ENCODE measurements at regions not wholly inside any gene's neighbourhood (a gene's known extent, or its start where the extent isn't known, plus 50 kb on each side); places are given as distances from the start of the nearest gene placed in this dataset.
A peak's percentile ranks its signal among the peaks of the same experiment; 100 is the strongest.

DNA sequence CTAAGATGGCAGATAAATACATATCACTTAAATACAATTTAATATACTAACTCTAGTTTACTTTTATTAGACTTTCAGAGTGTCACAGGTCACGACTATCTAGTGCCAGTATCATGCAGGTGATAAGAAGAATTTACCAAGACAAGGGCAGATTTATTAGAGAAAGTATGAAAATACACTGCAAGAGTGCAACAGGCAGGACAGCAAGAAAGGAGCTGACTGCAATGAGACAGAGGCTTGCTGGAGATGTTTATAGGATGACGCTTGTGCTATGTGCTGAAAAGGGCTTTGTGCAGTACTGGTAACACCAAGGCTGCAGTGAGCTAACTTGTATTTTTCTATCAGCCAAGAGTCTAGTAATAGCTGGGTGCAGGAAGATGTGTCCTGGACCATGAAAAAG is 96.7 kb upstream of the QRFPR start:
- BruUV-seq (replicated peaks) = no TSS peak
- POLR2A ChIA-PET = no interaction called here

More for the DNA sequence above, 96.7 kb upstream of the QRFPR start:
- SMC1A ChIA-PET (ENCODE audit: uncharacterized antibody, unreplicated experiment) = interaction anchor here (2.4 kb wide), 1 partner anchor 15 kb away, joined by 7 read pairs; no protein-coding TSS in a partner anchor
- H3K9me3 ChIP-seq (replicated peaks; ENCODE audit: control insufficient read depth, insufficient read depth, low read length) = no peaks in the 10 kb centered on the region
- no peak overlapping the region for H3K27ac ChIP-seq (ENCODE audit: control insufficient read depth, insufficient read depth)
- H3K9ac ChIP-seq (ENCODE audit: control insufficient read depth, insufficient read depth, low read length) = no peak overlapping the region
- no peaks in the 10 kb centered on the region for H4K20me1 ChIP-seq (ENCODE audit: control insufficient read depth, insufficient read depth)
- 34% methylated on average over 2 of the region's 2 CpGs for WGBS (ENCODE audit: insufficient coverage, insufficient replicate concordance, low lambda C conversion rate, missing lambda C conversion rate)
- H3K27me3 ChIP-seq (replicated peaks in 1 of 2; ENCODE audit: control insufficient read depth in 2 of 2, insufficient read depth in 2 of 2, low read length in 1 of 2) = no peaks in the 10 kb centered on the region
- in situ Hi-C loops (cut with MboI) = no loop called here
- intact Hi-C loops (cut with micrococcal nuclease; ENCODE audit: unreplicated experiment) = no loop called here
- H3K36me3 ChIP-seq (ENCODE audit: control insufficient read depth in 2 of 2, insufficient read depth in 2 of 2, low read length in 1 of 2) = no peaks in the 10 kb centered on the region
- no peak overlapping the region for H3K4me2 ChIP-seq (ENCODE audit: control insufficient read depth, insufficient read depth)
- RAD21 ChIA-PET (ENCODE audit: unreplicated experiment) = no interaction called here
- H2AFZ ChIP-seq (ENCODE audit: control insufficient read depth, low read depth, low read length) = no peak overlapping the region
- H3K4me1 ChIP-seq (ENCODE audit: control insufficient read depth, insufficient read depth, low read length) = 0 out of 2 replicates have a peak, but pooled peaks cover 2% of the 10 kb centered on the region
- DNase-seq (ENCODE audit: low read depth, low spot score) = no peak
- TF ChIP-seq SIX5 (IDR thresholded peaks at IDR 0.05; ENCODE audit: low read depth, low read length, severe bottlenecking) (no peak), RELA (IDR thresholded peaks at IDR 0.05; ENCODE audit: borderline replicate concordance, partially characterized antibody) (no peak), FOXM1 (IDR thresholded peaks at IDR 0.05; ENCODE audit: low read depth, low read length) (no peak), KLF5 (IDR thresholded peaks at IDR 0.05; ENCODE audit: partially characterized antibody) (no peak), SPI1 (IDR thresholded peaks at IDR 0.05; ENCODE audit: borderline replicate concordance, insufficient read depth, low read depth, low read length) (no peak), CEBPB (IDR thresholded peaks at IDR 0.05; ENCODE audit: borderline replicate concordance in 1 of 2, low read depth in 2 of 2, low read length in 2 of 2) (no peak), NR2C2 (IDR thresholded peaks at IDR 0.05; ENCODE audit: borderline replicate concordance, control insufficient read depth, insufficient read length, low read depth) (no peak), PRDM15 (CRISPR knock-in tag; IDR thresholded peaks at IDR 0.05) (no peak), TARDBP (IDR thresholded peaks at IDR 0.05; ENCODE audit: borderline replicate concordance) (no peak), YBX1 (IDR thresholded peaks at IDR 0.05) (no peak)
- TF ChIP-seq, protein P1, sequence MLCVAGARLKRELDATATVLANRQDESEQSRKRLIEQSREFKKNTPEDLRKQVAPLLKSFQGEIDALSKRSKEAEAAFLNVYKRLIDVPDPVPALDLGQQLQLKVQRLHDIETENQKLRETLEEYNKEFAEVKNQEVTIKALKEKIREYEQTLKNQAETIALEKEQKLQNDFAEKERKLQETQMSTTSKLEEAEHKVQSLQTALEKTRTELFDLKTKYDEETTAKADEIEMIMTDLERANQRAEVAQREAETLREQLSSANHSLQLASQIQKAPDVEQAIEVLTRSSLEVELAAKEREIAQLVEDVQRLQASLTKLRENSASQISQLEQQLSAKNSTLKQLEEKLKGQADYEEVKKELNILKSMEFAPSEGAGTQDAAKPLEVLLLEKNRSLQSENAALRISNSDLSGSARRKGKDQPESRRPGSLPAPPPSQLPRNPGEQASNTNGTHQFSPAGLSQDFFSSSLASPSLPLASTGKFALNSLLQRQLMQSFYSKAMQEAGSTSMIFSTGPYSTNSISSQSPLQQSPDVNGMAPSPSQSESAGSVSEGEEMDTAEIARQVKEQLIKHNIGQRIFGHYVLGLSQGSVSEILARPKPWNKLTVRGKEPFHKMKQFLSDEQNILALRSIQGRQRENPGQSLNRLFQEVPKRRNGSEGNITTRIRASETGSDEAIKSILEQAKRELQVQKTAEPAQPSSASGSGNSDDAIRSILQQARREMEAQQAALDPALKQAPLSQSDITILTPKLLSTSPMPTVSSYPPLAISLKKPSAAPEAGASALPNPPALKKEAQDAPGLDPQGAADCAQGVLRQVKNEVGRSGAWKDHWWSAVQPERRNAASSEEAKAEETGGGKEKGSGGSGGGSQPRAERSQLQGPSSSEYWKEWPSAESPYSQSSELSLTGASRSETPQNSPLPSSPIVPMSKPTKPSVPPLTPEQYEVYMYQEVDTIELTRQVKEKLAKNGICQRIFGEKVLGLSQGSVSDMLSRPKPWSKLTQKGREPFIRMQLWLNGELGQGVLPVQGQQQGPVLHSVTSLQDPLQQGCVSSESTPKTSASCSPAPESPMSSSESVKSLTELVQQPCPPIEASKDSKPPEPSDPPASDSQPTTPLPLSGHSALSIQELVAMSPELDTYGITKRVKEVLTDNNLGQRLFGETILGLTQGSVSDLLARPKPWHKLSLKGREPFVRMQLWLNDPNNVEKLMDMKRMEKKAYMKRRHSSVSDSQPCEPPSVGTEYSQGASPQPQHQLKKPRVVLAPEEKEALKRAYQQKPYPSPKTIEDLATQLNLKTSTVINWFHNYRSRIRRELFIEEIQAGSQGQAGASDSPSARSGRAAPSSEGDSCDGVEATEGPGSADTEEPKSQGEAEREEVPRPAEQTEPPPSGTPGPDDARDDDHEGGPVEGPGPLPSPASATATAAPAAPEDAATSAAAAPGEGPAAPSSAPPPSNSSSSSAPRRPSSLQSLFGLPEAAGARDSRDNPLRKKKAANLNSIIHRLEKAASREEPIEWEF (IDR thresholded peaks at IDR 0.05; ENCODE audit: insufficient replicate concordance, low read depth, low read length) = no peak
- TF ChIP-seq, protein P2, sequence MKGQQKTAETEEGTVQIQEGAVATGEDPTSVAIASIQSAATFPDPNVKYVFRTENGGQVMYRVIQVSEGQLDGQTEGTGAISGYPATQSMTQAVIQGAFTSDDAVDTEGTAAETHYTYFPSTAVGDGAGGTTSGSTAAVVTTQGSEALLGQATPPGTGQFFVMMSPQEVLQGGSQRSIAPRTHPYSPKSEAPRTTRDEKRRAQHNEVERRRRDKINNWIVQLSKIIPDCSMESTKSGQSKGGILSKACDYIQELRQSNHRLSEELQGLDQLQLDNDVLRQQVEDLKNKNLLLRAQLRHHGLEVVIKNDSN (IDR thresholded peaks at IDR 0.05; ENCODE audit: borderline replicate concordance, extremely low read length, insufficient read depth, low read depth, low read length) = no peak
- CTCF ChIA-PET = interaction anchor here (0.6 to 4.3 kb wide), 3 partner anchors 13 to 363 kb away, joined by 3 to 19 read pairs (median 4); no protein-coding TSS in a partner anchor
- H3K79me2 ChIP-seq (ENCODE audit: control insufficient read depth, insufficient read depth, low read length) = no peaks in the 10 kb centered on the region
- no peak overlapping the region for H3K4me3 ChIP-seq
- FAIRE-seq = peak; percentile 81
- no peak for ATAC-seq

Data from GM12878 (cell line).